ENCODE measurements at regions not wholly inside any gene's neighbourhood (a gene's known extent, or its start where the extent isn't known, plus 50 kb on each side); places are given as distances from the start of the nearest gene placed in this dataset.

GRCh38 chr1:218156595-218156994 lies 128.5 kb upstream of the RRP15 start:
- no peak for DNase-seq (ENCODE audit: low read depth)

DNA sequence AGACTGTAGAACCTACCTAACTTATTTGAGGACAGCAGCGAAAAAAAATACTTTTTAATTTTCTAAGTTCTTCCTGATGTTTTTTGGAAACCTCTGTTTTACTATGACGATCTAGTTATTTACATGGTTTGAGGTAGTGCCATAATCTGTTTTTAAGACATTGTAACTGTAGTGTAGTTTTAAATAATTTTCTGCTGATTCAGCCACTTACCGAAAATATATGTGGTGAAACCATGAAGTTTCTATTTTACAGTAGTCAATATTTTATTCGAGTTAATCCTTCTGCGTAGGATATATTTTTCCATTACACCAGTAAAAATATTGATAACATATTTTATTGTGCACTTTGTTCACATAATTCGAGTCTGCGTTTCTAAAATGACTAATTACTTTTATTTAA lies 121.7 kb upstream of the RRP15 start:
- no peak for DNase-seq (ENCODE audit: low read depth)

- DNase-seq (ENCODE audit: low read depth): peak; percentile 63
Observed at GRCh38 chr1:218164111-218164929, 120.8 kb upstream of the RRP15 start.

DNA sequence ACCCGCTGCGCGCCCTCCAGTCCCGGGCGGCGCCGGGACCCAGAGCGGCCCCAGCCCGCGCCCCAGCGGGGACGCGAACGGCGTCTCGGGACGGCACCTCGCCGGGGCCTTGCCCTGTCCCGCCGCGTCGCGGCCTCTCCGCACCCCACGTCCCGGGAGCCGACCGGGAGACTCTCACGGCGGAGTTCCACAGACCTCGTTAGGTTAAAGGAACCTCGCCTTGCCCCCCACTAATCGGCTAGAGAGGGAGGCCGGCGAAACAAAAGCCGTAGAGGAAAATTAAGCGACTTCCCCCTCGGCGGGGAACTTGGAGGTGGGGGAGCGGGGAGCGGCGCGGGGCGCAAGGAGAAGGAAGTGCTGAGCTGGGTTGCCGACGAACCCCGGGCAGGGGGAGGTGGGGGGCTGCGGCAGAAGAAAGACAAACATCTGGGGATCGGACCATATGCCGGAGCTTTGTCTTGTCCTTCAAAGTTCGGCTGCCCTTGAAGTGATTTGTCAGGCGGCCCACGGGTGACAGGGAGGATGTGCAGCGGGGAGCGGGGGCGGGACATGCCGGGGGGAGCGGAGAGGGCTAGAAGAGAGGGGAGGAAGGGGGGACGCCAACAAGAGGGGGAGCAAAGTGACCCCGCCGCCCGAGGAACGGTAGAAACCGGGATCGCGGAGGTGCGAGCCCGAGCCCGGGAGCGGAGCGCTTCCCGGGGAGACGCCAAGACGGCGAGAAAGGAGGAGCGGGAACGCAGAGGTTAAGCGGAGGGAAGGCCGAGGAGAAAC lies 120.0 kb upstream of the RRP15 start:
- peak; percentile 15 for DNase-seq (ENCODE audit: low read depth)

GRCh38 chr1:218165701-218166114 lies 119.4 kb upstream of the RRP15 start:
- DNase-seq (ENCODE audit: low read depth): no peak

DNA sequence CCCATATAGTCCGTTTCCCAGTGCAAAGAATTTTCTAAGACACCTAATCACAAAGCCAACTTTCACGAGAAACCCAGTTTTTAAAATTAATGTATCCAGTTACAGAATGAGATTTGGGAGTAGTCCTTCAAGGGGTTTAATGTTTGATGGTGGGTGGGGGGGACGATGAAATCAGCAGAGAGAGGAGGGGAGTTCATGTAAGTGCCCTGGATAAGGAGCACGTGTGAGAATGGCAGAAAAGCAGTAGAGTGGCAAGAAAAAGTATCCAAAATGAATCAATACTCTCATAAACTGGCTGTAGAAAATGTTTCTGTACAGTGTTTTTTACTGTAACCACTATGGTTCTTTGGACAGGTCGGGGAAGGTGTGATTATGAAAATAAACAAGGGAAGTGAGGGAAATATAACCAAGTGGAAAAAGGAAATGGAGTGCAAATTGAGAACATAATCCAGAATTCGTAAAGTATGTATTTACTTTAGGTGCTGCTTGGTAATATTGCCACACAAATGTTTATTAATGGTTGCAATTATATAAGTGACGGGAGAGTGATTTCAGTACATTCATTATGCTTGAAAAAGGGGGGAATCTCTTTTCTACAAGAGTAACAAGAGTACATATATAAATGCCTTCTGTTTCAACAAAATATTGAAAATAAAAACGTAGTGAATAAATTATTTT lies 118.7 kb upstream of the RRP15 start:
- no peak for DNase-seq (ENCODE audit: low read depth)

GRCh38 chr1:218171302-218171893 lies 113.7 kb upstream of the RRP15 start:
- DNase-seq (ENCODE audit: low read depth): peak; percentile 34

DNA sequence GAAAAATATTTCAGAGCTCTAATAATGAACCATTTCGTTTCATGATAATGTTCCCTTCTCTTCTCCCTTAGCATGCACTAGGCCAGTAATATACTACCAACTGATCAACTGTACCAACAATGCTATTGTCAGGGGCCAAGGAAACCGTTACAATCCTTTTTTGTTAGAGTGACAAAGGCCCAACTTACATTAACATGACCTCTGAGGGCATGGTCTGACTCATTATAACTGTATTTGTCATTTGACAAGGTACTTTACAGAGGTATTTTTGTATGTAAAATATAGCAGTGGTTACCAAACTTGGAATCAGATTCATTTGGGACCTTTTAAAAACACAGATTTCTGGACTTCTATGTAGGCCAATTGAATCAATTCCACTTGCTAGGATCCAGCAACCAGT lies 102.6 kb upstream of the RRP15 start:
- no peak for DNase-seq (ENCODE audit: low read depth)

DNA sequence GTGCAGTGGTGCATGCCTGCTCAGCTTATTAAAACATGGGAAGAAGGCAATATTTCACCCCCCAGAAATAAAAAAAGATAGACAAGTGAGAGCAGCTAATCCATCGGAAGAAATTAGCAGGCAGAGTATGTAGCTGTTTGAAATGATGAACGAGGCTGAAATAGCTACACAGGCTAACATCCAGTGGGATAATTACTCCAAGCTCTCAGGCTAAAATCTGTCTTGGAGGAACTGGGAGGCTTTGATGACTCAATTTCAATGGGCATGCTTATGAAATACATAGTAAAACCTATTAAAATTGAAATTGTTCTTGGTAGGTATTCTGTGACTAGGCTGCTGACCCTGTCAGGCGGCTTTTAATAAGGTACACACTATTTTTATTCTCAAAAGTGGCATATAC lies 84.1 kb upstream of the RRP15 start:
- DNase-seq (ENCODE audit: low read depth): no peak

GRCh38 chr1:218201601-218202000 lies 83.5 kb upstream of the RRP15 start:
- DNase-seq (ENCODE audit: low read depth): no peak

- no peak for DNase-seq (ENCODE audit: low read depth)
Observed at GRCh38 chr1:218205721-218206120, 79.4 kb upstream of the RRP15 start.

GRCh38 chr1:218207194-218207593 lies 77.9 kb upstream of the RRP15 start:
- DNase-seq (ENCODE audit: low read depth): no peak

DNA sequence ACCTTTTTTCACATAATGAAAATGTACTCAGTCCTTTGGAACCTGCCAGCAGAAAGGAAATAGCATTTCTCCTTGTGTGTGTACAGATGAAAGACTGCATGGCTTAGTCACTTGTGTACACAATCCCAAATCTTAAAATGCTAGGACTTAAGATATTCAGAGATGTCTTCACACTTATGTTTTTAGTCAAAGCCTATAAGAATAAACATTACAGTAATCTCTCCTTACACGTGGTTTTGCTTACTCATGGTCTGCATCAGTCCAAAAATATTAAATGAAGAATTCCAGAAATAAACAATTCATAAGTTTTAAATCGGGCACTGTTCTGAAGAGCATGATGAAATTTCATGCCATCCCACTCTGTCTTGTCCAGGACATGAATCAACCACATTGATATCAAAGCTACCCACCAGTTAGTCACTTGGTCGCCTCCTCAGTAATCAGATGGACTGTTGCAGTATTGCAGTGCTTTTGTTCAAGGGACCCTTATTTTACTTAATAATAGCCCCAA lies 75.7 kb upstream of the RRP15 start:
- peak; percentile 94 for DNase-seq (ENCODE audit: low read depth)

DNA sequence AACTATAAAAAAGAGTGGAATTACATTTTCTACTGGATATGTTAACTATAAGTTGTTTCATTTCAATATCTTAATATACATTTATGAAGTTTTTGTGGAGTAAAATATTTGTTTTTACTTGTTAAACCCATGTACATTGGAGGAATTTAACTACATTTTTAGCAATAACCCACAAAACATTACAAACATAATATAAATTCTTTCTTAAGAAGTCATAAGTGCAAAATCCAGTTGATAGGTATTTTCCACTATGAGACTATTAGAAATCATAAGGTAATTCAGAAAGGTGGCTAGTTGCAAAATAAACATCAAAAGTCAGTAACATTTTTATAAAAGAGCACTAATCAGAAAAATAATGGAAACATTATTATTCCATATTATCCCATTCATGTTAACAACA lies 73.9 kb upstream of the RRP15 start:
- DNase-seq (ENCODE audit: low read depth): peak; percentile 19

DNA sequence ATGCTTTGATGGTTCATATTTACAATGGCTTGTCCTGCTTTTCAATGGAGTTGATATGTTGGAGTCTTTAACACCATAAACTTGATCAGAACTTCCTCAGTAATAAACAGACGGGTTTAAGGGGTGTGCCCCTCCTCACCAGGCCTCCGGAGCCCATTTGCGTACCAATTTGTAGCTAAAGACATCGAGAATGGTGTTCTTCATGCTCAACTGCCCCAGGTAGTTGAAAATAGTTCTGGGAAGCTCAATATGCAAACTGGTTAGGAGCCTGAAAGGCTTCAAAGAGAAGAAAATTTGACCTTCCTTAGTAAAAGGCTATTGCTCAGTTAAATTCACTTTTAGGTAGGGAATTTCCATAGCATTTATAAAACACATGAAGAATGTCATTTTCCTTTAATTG lies 68.1 kb upstream of the RRP15 start:
- DNase-seq (ENCODE audit: low read depth): no peak

DNA sequence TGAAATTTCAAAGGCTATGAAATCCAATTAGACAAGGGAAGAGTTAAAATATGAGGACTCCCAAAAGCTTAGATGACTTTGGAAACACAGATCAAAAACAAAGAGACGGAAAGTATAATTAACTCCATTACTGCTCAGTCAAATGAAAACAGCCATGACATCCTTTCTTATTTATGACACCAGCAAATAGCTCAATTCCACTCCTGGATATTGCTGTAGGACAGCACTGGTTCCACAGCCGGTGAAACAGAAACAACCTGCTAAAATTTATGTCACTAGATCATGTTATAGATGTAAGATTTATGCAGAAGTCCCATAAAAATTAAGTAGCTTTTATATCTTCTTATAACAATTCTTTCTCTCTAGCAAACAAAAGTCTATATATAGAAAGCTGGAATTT lies 65.6 kb upstream of the RRP15 start:
- DNase-seq (ENCODE audit: low read depth): no peak

DNA sequence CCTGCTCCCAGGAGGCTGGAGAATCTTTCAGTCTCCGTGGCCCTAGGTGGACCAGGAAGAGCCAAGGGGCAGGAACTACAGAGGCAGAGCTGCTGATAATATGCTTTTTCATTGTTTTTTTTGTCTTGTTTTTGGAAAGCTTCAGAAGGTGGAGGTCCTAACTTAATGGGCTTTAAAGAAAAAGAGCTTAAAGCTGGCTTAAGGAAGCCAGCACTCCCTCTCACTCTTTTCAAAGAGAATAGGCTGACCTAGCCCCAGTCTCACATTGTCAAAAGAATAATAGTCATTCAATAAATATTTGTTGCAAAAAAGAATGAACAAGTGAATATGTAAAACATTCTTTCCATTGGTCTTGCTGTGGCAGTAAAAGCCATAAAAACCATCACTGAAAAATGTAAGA lies 61.0 kb upstream of the RRP15 start:
- DNase-seq (ENCODE audit: low read depth): no peak

DNA sequence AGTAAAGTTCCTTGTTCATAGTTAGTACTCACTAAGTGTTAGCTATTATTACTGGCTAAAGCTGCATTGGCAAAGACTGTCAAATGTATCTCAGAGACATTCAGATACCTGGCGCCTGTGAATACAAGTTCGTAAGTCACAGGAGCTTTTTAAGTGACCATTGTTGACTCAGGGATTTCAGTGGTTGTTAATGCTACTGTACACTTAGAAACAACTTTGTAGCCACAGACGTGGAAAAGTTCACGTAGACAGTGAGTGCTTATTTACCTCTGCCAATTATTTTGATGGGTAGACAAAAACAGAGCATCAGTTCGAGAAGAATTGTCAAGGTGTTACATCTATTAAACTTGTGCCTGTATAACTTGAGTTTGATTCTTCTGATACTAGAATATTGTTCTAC lies 59.1 kb upstream of the RRP15 start:
- DNase-seq (ENCODE audit: low read depth): no peak
